ENCODE measurements at regions not wholly inside any gene's neighbourhood (a gene's known extent, or its start where the extent isn't known, plus 50 kb on each side); places are given as distances from the start of the nearest gene placed in this dataset.

- no peaks in the 10 kb centered on the region for H4K20me1 ChIP-seq (ENCODE audit: control insufficient read depth, insufficient read depth, low read length, poor library complexity, severe bottlenecking)
- Mint-ChIP-seq H3K27me3 (no peaks in the 10 kb centered on the region), H3K4me1 (no peaks in the 10 kb centered on the region), H3K9me3 (ENCODE audit: insufficient read depth) (no peaks in the 10 kb centered on the region), H3K27ac (no peak overlapping the region), H3K4me3 (no peak overlapping the region)
- H2AFZ ChIP-seq (ENCODE audit: insufficient read depth, low read depth, low read length, poor library complexity, severe bottlenecking), result no peak overlapping the region
- no peak for ATAC-seq (ENCODE audit: low read depth)
- no peak for TF ChIP-seq EZH2 (IDR thresholded peaks at IDR 0.05; ENCODE audit: borderline replicate concordance, insufficient read depth, low read depth, low read length, poor library complexity, severe bottlenecking)
- TF ChIP-seq, protein P1, sequence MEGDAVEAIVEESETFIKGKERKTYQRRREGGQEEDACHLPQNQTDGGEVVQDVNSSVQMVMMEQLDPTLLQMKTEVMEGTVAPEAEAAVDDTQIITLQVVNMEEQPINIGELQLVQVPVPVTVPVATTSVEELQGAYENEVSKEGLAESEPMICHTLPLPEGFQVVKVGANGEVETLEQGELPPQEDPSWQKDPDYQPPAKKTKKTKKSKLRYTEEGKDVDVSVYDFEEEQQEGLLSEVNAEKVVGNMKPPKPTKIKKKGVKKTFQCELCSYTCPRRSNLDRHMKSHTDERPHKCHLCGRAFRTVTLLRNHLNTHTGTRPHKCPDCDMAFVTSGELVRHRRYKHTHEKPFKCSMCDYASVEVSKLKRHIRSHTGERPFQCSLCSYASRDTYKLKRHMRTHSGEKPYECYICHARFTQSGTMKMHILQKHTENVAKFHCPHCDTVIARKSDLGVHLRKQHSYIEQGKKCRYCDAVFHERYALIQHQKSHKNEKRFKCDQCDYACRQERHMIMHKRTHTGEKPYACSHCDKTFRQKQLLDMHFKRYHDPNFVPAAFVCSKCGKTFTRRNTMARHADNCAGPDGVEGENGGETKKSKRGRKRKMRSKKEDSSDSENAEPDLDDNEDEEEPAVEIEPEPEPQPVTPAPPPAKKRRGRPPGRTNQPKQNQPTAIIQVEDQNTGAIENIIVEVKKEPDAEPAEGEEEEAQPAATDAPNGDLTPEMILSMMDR (IDR thresholded peaks at IDR 0.05), result no peak
- H3K9ac ChIP-seq (ENCODE audit: low read length), result no peak overlapping the region
- no peak overlapping the region for H3K4me3 ChIP-seq (ENCODE audit: control extremely low read depth in 1 of 5, extremely low read depth in 1 of 5, insufficient read depth in 1 of 5, low read depth in 2 of 5, low read length in 4 of 5)
- no peaks in the 10 kb centered on the region for H3K36me3 ChIP-seq (replicated peaks in 1 of 2; ENCODE audit: control extremely low read depth in 1 of 2, control insufficient read depth in 1 of 2, extremely low read depth in 1 of 2, insufficient read depth in 2 of 2, low read length in 1 of 2)
- H3K4me1 ChIP-seq (ENCODE audit: control insufficient read depth in 2 of 2, insufficient read depth in 2 of 2, low read length in 2 of 2), result no peaks in the 10 kb centered on the region
- POLR2A ChIA-PET, result no interaction called here
- H3K79me2 ChIP-seq (ENCODE audit: control insufficient read depth, insufficient read depth, low read length), result no peaks in the 10 kb centered on the region
- CTCF ChIA-PET, result no interaction called here
- H3K9me3 ChIP-seq (ENCODE audit: control extremely low read depth in 1 of 3, control insufficient read depth in 2 of 3, insufficient read depth in 1 of 3, low read length in 2 of 3), result peaks cover 0 to 7% (median 0%) of the 10 kb centered on the region in 3 donors
- intact Hi-C loops (cut with micrococcal nuclease), result no loop called here
- 79% methylated on average over 2 of the region's 5 CpGs for WGBS (ENCODE audit: insufficient coverage)
- no peak for DNase-seq
- no peaks in the 10 kb centered on the region for H3K27me3 ChIP-seq (replicated peaks in 1 of 4; ENCODE audit: control extremely low read depth in 1 of 4, control insufficient read depth in 3 of 4, insufficient read depth in 4 of 4, low read length in 3 of 4)
- H3K4me2 ChIP-seq (replicated peaks; ENCODE audit: low read depth, low read length, poor library complexity, severe bottlenecking), result no peak overlapping the region
- H3K27ac ChIP-seq (ENCODE audit: low read length in 2 of 2), result no peak overlapping the region
Observed at GRCh38 chr1:221565711-221566110, 176.2 kb downstream of the DUSP10 start.

DNA sequence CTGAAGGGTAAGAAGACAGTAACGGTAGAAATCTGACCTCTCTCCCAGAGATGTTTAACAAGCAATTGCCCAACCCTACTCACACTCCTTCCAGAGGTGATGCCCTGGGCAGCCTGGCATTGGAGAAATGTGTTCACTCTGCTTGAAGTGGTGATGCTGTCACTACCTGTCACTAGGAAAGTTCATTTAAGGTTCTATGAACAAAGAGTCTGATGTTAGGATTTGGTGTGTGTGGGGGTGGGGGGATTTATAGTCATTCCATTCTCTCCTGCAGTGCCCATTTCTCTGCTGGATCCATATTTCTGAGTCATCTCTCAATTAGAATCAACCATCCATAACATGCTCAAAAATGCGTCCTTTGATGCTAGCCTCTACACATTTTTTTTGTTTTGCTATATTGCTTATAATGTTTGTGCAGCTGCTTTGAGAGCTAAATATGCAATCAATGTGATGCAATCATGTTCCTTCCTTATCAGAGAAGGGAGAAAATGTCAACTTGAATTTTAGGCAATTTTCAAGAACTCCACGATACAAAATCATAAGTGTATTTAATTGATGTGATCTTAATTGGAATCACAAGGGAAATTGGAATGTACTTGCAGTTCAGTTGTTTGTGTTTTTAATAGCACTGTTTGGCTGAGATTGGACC, 173.9 kb downstream of the DUSP10 start:
- no peaks in the 10 kb centered on the region for H3K4me1 ChIP-seq (ENCODE audit: control insufficient read depth in 2 of 2, insufficient read depth in 2 of 2, low read length in 2 of 2)
- TF ChIP-seq, protein P1 (IDR thresholded peaks at IDR 0.05), result no peak
- no peak for TF ChIP-seq EZH2 (IDR thresholded peaks at IDR 0.05; ENCODE audit: borderline replicate concordance, insufficient read depth, low read depth, low read length, poor library complexity, severe bottlenecking)
- no peaks in the 10 kb centered on the region for H3K79me2 ChIP-seq (ENCODE audit: control insufficient read depth, insufficient read depth, low read length)
- ATAC-seq (ENCODE audit: low read depth) (no peak), DNase-seq (no peak)
- no peak overlapping the region for H3K4me3 ChIP-seq (ENCODE audit: control extremely low read depth in 1 of 5, extremely low read depth in 1 of 5, insufficient read depth in 1 of 5, low read depth in 2 of 5, low read length in 4 of 5)
- no peaks in the 10 kb centered on the region for H4K20me1 ChIP-seq (ENCODE audit: control insufficient read depth, insufficient read depth, low read length, poor library complexity, severe bottlenecking)
- Mint-ChIP-seq H3K9me3 (ENCODE audit: insufficient read depth) (no peaks in the 10 kb centered on the region), H3K4me3 (no peak overlapping the region), H3K27ac (no peak overlapping the region), H3K4me1 (no peaks in the 10 kb centered on the region), H3K27me3 (no peaks in the 10 kb centered on the region)
- H3K36me3 ChIP-seq (replicated peaks in 1 of 2; ENCODE audit: control extremely low read depth in 1 of 2, control insufficient read depth in 1 of 2, extremely low read depth in 1 of 2, insufficient read depth in 2 of 2, low read length in 1 of 2), result no peaks in the 10 kb centered on the region
- no peak overlapping the region for H3K4me2 ChIP-seq (replicated peaks; ENCODE audit: low read depth, low read length, poor library complexity, severe bottlenecking)
- H3K27ac ChIP-seq (ENCODE audit: low read length in 2 of 2), result no peak overlapping the region
- POLR2A ChIA-PET, result no interaction called here
- no peak overlapping the region for H3K9ac ChIP-seq (ENCODE audit: low read length)
- H3K9me3 ChIP-seq (ENCODE audit: control extremely low read depth in 1 of 3, control insufficient read depth in 2 of 3, insufficient read depth in 1 of 3, low read length in 2 of 3), result peaks cover 0 to 7% (median 0%) of the 10 kb centered on the region in 3 donors
- H2AFZ ChIP-seq (ENCODE audit: insufficient read depth, low read depth, low read length, poor library complexity, severe bottlenecking), result no peak overlapping the region
- CTCF ChIA-PET, result no interaction called here
- intact Hi-C loops (cut with micrococcal nuclease), result no loop called here
- H3K27me3 ChIP-seq (replicated peaks in 1 of 4; ENCODE audit: control extremely low read depth in 1 of 4, control insufficient read depth in 3 of 4, insufficient read depth in 4 of 4, low read length in 3 of 4), result no peaks in the 10 kb centered on the region
- 83% methylated on average over 1 of the region's 3 CpGs for WGBS (ENCODE audit: insufficient coverage)

All from B cell (primary cell).